ENCODE measurements at regions not wholly inside any gene's neighbourhood (a gene's known extent, or its start where the extent isn't known, plus 50 kb on each side); places are given as distances from the start of the nearest gene placed in this dataset.

DNA sequence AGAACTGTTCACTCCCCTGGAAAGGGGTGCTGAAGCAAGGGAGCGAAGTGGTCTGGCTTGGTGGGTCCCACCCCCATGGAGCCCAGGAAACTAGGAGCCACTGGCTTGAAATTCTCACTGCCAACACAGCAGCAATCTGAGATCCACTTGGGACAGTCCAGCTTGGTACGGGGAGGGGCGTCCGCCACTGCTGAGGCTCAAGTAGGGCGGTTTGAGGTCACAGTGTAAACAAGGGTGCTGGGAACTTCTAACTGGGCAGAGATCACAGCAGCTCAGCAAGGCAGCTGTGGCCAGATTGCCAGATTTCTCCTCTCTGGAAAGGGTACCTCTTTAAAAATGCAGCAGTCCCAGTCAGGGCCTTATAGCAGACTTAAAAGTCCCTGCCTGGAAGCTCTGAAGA lies 53.9 kb upstream of the GALNTL6 start:
- no peak for DNase-seq (ENCODE audit: low spot score)

DNA sequence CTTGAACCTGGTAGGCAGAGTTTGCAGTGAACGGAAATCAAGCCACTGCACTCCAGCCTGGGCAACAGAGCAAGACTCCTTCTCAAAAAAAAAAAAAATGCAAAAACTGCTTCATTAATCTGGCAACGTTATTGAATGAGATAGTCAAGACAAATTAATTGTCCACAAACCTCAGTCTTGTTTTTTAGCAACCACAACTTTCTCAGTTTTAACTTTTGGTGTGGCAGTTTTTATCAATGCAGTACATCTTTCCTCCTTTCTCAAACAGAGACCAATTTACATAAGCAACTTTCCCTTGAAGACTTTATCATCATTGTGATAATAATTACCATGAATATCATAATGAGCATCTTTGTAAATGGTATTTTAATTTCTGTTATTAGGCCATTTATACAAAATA lies 61.7 kb upstream of the GALNTL6 start:
- no peak for DNase-seq (ENCODE audit: low spot score)

DNA sequence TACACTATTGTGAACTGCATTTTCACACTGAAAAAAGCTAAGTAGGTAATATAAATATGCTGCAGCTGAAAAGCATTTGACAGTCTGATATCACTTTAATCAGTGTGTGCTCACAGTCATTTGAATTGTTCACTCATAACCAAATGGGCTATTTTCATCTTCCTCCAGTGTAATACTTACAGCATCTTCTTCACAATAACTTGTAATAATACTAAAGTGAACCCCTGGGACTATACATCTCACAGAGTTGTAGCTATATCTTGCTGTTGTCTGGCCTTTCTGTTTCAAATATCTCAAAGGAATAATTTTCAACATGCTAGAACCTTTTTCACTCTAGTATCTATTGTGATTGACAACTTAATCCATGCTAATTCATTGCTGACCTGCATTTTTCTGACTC lies 66.8 kb upstream of the GALNTL6 start:
- no peak for DNase-seq (ENCODE audit: low spot score)

DNA sequence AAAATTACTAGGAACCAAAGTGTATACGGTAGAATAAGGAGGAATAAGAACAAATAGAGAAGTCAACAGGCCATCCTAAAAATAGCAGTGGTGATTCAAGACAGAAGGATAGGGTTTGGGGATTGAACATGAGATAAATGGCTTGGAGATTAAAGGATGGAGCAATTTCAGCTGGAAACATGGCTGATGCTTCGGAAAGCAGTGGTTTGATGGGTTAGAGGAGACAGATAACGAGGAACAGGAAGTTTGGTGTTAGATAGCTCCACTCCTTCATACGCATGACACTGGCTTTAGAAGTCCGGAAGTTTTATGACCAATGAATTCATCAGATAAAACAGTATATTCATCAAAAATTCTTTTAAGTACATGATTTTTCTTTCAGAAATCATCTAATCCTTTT lies 70.8 kb upstream of the GALNTL6 start:
- DNase-seq (ENCODE audit: low spot score), result no peak

DNA sequence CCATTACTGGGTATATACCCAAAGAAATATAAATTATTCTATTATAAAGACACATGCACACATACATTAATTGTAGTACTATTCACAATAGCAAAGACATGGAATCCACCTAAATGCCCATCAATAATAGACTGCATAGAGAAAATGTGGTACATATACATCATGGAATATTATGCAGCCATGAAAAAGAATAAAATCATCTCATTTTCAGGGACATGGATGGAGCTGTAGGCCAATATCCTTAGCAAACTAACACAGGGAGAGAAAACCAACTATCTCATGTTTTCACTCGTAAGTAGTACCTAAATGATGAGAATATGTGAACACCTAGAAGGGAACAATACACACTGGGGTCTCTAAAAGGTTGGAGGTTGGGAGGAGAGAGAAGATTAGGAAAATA lies 86.0 kb upstream of the GALNTL6 start:
- no peak for DNase-seq (ENCODE audit: low spot score)

DNA sequence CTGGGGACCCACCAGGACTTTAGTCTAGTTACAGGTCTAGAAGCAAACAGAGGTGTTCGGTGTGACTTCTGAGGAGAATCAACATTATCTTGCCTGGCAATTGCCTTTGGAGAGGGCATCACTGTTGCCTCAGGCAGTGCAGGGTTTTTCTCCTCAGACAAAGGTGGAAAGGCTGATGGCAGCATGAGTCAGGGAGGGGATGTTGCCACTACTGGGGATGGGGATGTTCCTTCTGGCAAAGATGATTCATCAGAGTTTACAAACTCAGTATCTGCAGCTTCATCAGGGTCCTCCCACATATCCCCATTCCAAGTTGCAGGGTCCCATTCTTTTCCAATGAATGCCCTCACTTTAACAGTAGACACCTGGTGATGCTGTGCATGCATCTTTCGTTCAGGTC lies 91.3 kb upstream of the GALNTL6 start:
- DNase-seq (ENCODE audit: low spot score), result no peak

DNA sequence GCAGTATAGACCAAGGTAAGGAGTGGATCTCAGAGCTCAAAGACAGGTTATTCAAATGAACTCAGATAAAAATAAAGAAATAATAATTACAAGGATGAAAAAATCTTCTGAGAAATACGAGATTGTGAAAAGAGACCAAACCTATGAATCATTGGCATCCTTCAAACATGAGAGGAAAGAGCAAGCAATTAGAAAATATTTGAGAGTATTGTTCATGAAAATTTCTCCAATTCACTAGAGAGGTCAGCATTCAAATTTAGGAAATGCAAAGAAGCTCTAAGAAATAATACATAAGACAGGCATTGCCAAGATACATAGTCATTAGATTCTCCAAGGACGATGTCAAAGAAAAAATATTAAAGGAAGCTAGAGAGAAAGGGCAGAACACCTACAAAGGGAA lies 93.5 kb upstream of the GALNTL6 start:
- no peak for DNase-seq (ENCODE audit: low spot score)

DNA sequence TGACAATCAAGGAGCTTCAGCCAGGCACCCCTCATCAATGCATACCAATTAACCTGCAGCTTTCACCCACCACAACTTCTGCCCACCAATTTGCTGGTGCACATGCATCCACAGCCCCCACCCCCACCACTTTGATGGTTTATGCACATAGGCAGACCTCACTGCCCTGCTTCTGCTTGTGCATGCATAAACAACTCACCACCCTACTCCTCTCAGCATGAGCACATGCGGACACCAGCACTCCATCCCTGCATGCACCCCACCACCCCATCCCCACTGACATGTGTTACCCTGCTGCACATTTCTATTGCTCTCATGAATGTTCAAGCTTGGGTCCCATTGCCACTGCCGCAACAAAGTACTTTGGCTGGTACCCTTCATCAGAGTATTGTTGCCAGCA lies 94.5 kb upstream of the GALNTL6 start:
- no peak for DNase-seq (ENCODE audit: low spot score)

DNA sequence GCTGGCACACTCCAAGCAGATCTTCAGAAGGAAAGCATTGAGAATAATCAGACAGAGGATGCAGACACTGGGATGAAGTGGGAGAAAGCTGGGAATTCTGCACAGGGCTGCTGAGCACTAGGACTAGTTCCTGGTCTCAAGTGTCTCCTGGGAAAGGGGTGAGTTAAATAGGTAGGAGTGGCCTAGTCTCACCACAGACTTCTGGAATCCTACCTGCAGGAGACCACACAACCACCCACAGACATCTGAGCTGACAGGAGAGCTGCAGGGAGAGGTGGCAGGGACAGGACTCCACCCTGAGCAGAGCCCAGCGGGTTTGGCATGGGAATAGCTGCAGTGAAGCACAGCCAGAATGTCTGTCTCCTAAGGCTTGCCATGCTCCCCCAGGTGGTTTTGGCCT lies 95.1 kb upstream of the GALNTL6 start:
- no peak for DNase-seq (ENCODE audit: low spot score)

DNA sequence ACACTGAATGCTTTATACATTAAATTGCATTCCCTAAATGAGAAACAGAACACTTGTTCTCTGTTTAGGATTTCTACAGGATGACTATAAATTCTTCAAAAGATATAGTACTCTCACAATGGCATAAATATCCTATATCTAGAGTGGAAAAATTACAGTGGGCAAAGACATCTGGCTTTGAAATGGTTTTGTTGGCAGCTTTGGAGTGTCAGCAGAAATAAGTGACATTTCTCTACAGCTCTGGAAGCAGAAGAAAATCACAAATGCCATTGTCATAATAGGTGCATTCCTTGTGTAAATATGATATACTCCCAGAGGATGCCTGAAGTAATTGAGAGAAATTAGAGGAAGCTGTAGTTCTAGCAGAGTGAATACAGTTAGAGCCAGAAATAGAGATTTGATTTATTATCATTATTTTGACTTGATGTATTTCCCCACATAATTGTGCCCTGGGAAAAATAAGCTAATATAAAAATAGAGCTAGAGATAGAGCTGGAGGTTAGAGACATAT lies 95.9 kb upstream of the GALNTL6 start:
- no peak for DNase-seq (ENCODE audit: low spot score)

DNA sequence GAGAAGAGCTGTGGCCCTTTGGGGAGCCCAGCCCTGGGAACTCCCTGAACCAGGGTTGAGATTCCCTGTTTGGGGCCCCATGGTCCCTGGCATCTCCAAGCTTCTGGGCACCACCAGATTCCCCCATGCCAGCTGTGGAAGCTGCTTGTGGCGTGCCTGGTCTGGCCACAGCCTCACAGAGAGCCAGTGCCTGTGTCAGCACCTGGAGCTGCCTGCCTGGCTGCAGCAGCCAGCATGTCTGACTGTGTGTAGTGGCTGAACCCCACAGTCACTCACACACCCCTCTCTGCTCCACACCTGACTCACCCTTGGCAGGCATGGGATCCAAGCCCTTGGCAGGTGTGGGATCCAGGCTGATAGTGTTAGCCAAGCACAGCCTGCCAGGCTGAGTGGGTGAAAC lies 97.2 kb upstream of the GALNTL6 start:
- DNase-seq (ENCODE audit: low spot score), result no peak

DNA sequence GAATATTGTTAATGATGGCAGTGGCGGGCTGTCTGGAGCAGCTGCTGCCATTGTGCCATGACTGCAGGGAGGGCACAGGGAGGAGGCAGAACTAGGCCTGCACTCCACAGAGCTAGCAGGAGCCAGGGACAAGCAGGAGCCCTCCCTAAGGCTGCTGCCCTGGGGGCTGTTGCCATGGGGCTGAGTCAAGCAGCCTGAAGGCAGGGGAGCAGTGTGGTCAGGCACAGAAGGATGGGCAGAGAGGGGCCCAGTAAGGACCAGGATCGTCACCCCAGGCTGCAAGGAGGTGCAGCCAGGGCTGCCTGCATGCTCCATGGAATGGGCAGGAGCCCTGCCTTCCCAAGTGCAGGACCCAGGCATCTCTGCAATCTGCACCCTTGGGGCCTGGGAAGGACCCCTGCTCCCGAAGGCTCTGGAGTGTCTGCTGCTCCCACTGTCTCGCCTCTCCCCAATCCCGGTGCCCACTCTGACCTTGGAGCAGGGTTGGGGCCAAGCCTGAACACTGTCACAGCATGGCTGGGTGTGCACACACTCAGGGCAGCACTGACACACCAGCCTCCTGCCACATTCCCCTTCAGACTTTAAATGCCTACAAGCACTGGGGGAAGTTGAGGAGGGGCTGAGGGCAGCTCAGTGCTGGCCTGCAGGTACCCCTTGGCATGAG lies 98.3 kb upstream of the GALNTL6 start:
- no peak for DNase-seq (ENCODE audit: low spot score)

DNA sequence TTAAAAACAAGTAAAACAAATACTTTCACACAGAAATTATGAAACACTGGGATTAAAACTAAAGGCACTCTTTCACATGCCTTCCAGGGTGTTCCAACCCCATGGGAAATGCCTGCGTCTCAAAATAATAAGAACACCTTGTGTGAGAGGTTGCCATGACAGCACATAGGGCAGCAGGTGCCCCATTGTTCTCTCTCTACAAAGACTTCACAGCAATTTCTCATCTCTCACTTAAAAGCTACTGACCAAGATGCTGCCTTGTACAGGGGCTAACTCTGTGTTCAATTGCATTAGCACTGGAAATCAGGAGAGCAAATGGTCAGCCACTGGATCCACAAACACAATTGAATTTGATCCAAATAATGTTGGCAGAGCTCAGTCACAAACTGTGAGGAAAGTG lies 102.5 kb upstream of the GALNTL6 start:
- no peak for DNase-seq (ENCODE audit: low spot score)

DNA sequence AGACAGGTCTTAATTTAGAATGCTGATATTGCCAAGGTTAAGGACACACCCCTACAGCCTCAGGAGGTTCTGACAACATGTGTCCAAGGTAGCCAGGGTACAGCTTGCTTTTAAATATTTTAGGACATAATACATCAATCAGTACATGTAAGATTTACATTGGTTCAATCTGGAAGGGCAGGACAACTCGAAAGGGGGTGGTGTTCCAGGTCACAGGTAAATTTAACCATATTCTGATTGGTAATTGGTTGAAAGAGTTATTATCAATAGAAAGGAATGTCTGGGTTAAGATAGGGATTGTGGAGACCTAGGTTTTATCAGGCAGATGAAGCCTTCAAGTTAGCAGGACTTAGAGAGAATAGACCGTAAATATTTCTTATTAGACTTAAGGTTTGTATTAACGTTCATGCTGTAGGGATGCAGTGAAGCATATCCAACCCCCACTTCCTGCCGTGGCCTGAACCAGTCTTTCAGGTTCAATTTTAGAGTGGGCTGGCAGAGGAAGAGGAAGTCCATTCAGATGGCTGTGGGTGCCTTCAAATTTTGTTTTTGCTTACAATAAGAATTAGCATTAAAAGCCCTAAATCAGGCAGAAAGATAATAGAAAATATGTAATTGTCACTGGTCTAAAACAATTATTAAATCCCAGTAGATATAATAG lies 136.5 kb upstream of the GALNTL6 start:
- no peak for DNase-seq (ENCODE audit: low spot score)

DNA sequence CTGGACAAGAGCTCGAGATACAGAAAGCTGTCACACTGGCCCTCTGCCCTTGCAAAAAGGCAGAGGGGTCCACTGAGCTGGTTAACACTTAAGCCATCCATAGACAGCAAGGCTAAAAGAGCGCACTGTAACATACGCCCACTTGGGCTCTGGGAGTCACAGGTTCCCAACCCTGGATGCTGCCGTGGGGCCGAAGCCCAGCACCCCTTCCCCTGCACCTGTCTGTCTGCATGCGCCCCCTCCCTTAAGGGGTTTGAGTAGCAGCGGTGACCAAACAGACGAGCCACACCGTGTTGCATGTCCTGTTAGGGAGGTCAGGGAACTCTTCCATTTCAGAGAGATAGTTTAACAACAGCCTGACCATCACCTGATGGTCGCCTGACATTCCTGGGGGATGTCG lies 138.4 kb upstream of the GALNTL6 start:
- no peak for DNase-seq (ENCODE audit: low spot score)

DNA sequence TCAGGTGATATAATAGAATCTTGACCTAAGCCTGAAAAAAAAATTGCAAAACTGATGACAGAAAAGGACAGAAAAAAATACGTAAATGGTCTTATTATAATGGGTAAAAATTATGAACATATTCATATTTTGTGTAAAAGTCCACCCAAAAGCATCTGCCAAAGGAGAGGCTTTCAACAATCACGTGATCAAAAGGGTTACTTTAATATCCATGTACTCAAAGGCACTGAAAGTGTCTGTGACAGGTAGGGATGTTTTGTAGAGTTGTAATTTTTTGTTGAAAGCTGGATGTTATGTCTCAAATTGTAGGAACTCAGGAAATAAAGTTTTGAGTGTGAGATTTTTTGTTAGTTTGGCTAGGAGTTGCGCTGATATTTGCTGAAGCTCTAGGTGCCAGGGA lies 144.8 kb upstream of the GALNTL6 start:
- DNase-seq (ENCODE audit: low spot score), result no peak

DNA sequence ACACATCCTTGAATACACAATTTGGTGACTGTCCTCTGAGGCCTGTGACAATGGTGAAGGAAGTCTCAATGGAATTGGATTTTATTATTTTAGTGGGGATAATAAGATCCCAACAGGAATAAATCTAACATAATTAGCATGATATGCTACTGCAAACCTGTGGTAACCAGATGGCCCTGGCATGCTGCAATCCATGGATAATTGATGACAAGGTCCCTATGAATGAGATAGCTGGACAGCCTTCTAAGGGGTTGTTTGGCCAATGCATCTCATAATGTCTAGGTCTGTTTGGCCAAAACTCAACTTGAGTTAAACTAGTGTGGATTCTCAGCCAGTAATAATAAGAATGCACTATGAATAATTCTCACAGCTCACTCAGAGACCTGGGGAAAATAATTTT lies 145.3 kb upstream of the GALNTL6 start:
- DNase-seq (ENCODE audit: low spot score), result no peak

DNA sequence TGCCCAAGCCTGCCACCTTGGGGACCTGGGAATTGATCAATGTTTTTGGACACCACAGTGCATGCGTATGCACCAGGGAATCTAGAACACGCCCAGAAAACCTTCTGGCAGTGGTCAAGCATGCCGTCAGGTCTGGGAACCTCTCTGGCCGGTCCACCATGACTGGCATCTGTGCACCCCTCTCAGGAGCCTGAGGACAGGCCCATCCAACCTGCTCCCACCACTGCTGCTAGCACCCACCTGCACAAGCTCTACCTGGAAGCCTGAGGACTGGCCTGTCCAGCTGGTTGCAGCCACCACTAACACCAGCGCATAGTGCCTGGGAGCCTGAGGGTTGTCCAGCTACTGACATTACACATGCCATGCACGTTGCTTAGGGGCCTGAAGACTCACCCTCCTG lies 162.1 kb upstream of the GALNTL6 start:
- no peak for DNase-seq (ENCODE audit: low spot score)

DNA sequence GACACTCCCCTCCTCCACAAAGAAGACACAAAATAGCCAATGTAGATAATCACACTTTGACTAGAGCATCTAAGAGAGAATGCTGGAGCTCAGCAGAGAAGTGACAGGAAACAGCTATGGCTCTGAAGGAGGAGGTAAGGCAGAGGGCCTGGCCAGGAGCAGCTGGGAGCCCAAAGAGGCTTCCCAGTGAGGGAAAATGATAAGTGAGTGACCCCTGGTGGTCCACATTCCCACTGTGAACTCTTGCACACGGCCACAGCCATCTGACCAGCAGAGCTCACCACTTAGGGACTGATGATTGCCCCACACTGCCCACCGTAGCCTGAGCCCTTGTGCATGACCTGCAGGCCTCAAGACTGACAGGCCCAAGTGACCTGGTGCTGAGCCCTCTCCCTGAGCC lies 162.7 kb upstream of the GALNTL6 start:
- DNase-seq (ENCODE audit: low spot score), result no peak

DNA sequence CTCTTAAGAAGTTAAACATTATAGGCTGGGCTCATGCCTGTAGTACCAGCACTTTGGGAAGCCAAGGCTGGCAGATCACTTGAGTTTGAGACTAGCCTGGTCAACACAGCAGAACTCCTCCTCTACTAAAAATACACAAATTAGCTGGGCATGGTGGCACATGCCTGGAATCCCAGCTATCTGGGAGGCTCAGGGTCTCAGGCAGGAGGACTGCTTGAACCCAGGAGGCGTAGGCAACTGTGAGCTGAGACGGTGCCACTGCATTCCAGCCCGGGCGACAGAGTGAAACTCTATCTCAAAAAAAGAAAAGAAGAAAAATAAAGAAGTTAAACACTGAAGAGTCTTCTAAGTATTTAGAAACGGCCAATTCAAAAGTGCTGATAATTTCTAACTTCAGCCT lies 164.3 kb upstream of the GALNTL6 start:
- no peak for DNase-seq (ENCODE audit: low spot score)

DNA sequence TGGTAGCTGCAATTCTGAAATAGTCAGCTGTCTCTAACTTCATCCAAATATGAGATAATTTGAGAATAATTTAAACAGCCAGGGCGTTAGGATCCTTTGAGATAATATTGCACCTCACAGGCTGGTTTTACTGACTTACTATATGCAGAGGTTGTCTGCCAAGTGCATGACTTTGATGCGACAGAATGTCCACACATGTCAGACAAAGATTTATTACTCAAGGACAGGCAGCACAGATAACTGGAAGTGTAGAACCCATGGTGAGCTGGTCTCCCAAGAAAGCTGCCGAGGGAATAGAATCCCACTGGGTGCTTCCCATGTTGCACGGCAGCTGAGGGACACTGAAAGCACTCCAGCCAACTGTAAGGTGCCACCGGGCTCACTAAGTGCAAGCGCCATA lies 166.2 kb upstream of the GALNTL6 start:
- no peak for DNase-seq (ENCODE audit: low spot score)

DNA sequence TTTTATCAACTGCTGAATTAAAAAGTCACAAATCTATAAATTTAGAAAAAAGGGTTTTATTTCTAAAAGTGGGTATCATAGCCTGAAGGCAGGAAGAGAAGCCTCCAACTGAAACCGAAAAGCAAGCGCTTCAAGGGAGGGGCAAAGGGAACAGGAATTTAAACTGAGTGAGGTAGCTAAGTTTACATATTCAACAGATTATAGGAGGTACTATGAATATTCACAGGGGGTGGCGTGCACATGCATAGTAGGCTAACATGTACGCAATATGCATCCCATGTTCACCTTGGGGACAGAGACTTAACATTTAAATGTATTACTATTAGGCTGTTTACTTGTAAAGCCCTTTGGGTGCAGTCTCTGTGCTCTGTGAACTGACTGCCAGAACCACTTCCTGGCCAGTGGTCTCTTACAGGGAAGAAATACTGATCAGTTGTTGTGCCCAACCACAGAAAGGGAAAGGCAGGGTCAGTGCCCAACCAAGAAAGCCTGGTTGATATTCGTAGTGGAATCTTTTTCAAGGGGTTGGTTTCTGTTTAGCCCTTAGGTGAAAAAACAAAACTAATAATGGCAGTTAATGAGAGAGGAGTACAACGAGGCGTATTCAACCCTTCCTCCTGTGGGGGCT lies 168.7 kb upstream of the GALNTL6 start:
- no peak for DNase-seq (ENCODE audit: low spot score)

DNA sequence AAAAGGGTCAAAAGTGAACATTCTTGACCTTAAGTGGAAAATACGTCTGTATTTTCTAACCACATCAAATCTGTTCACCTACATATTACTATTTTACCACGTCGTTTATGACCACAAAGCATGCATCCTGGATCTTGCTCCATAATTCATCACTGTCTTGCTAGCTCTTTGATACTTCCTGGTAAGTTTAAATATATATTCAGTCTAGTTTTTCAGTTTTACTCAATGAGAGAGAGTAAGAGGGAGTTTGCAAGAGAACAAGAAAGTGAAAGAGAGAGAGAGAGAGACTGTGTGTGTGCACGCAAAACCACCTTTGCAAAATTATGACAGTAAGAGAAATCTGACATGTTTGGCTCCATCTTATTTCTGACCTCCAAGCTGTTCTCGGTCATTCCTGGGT lies 173.7 kb upstream of the GALNTL6 start:
- DNase-seq (ENCODE audit: low spot score), result no peak

Measured in umbilical cord (tissue), 1 donor.